A549 (cell line): ENCODE measurements at regions not wholly inside any gene's neighbourhood (a gene's known extent, or its start where the extent isn't known, plus 50 kb on each side); places are given as distances from the start of the nearest gene placed in this dataset.

ENCODE experiments used
- CBX8 ChIP-seq: fragments of 200-600 bp; sonication (generic); IDR thresholded peaks from 2 replicates; pipeline ENCODE4 v1.6.1; 2016
- CEBPB ChIP-seq, 2 experiments: fragments of >200 bp in 1 of 2; sonication (Bioruptor Twin) in 1 of 2; formaldehyde crosslinking in 1 of 2; IDR thresholded peaks; 2 replicates each; pipeline ENCODE4 v1.6.1; 2012 to 2016
- CTCF ChIP-seq: fragments of >200 bp; sonication (Bioruptor Twin); formaldehyde crosslinking; IDR thresholded peaks from 3 replicates; pipeline ENCODE4 v1.5.1; 2016
- EHMT2 ChIP-seq: fragments of 200-600 bp; sonication (generic); IDR thresholded peaks from 2 replicates; pipeline ENCODE4 v1.6.1; 2016; ENCODE audit warnings: antibody characterized with exemption, low read depth, mild to moderate bottlenecking, moderate library complexity
- EP300 ChIP-seq, 2 experiments: fragments of >200 bp; sonication (Bioruptor Twin); formaldehyde crosslinking; IDR thresholded peaks; 2 replicates in 1 of 2; 3 replicates in 1 of 2; pipeline ENCODE4 v1.6.1; 2016 to 2017
- FOXS1 ChIP-seq: fragments of 250-450 bp; sonication (Bioruptor Pico); IDR thresholded peaks from 2 replicates; pipeline ENCODE4 v1.5.0; 2020; ENCODE audit warnings: mild to moderate bottlenecking, moderate library complexity
- JUN ChIP-seq, 2 experiments: fragments of >200 bp; sonication (Bioruptor Twin); formaldehyde crosslinking; IDR thresholded peaks; 2 replicates in 1 of 2; 3 replicates in 1 of 2; pipeline ENCODE4 v1.6.1; 2016 to 2017
- POLR2A ChIP-seq: IDR thresholded peaks from 2 replicates; pipeline ENCODE4 v1.6.1; 2012; ENCODE audit warnings: mild to moderate bottlenecking, low read length
- RARB ChIP-seq: fragments of 250-450 bp; sonication (Bioruptor Pico); IDR thresholded peaks from 2 replicates; pipeline ENCODE4 v1.8.0; 2021; ENCODE audit warnings: mild to moderate bottlenecking, moderate library complexity
- RCOR1 ChIP-seq: fragments of 150-350 bp; IDR thresholded peaks from 2 replicates; pipeline ENCODE4 v1.6.1; 2014; ENCODE audit warnings: antibody characterized with exemption, low read length, low read depth
- RFX5 ChIP-seq: fragments of 450-650 bp; IDR thresholded peaks from 2 replicates; pipeline ENCODE4 v1.7.1; 2014; ENCODE audit warnings: antibody characterized with exemption, mild to moderate bottlenecking, moderate library complexity

GRCh38 chr4:53863736-53864365 lies 200.6 kb downstream of the CHIC2 start:
- no peak for TF ChIP-seq CTCF
- no peak for TF ChIP-seq RFX5
- no peak for TF ChIP-seq CEBPB (IDR thresholded peaks at IDR 0.05)
- TF ChIP-seq FOXS1 (CRISPR knock-in tag): no peak
- TF ChIP-seq CBX8: no peak
- no peak for TF ChIP-seq POLR2A
- no peak for TF ChIP-seq RCOR1
- TF ChIP-seq RARB (CRISPR knock-in tag): no peak
- no peak for TF ChIP-seq EP300 (IDR thresholded peaks at IDR 0.05)
- no peak for TF ChIP-seq EHMT2
- no peak for TF ChIP-seq JUN (IDR thresholded peaks at IDR 0.05)
